Prostate gland (tissue), 2 donors: ENCODE measurements at regions not wholly inside any gene's neighbourhood (a gene's known extent, or its start where the extent isn't known, plus 50 kb on each side); places are given as distances from the start of the nearest gene placed in this dataset.

Experiments
- DNase-seq: peaks from one replicate; pipeline ENCODE4 v3.0.0-alpha.2; 2019; ENCODE audit warnings: low spot score
- H3K27ac ChIP-seq, 2 donors: fragments of 200-600 bp; sonication (generic); 2 replicates each; pipeline ENCODE4 v1.5.1; 2017 to 2019
- H3K27me3 ChIP-seq: fragments of 200-600 bp; sonication (generic); replicated peaks from 2 replicates; pipeline ENCODE4 v1.5.1; 2019; ENCODE audit not compliant: insufficient read depth
- H3K36me3 ChIP-seq, 2 donors: fragments of 200-600 bp; sonication (generic); 1 replicate in 1 of 2; 2 replicates in 1 of 2; pipeline versions ENCODE4 v1.5.1 to v1.8.1; 2017 to 2019
- H3K4me1 ChIP-seq: fragments of 200-600 bp; sonication (generic); replicated peaks from 2 replicates; pipeline ENCODE4 v1.5.1; 2019
- H3K4me3 ChIP-seq, 2 donors: fragments of 200-600 bp; sonication (generic); 2 replicates each; pipeline ENCODE4 v1.5.1; 2017 to 2019
- H3K9me3 ChIP-seq: fragments of 200-600 bp; sonication (generic); 2 replicates; pipeline ENCODE4 v1.5.1; 2017
- POLR2A ChIP-seq: fragments of 450-650 bp; IDR thresholded peaks from one replicate; pipeline ENCODE4 v1.6.1; 2016; ENCODE audit warnings: antibody characterized with exemption, mild to moderate bottlenecking
- POLR2AphosphoS5 ChIP-seq: sonication (generic); formaldehyde crosslinking; IDR thresholded peaks from one replicate; pipeline ENCODE4 v1.6.1; 2017; ENCODE audit warnings: antibody characterized with exemption
- WGBS: methylation state at CpG from one replicate; pipeline ENCODE4 v1.1.5; 2018; 5-methylcytosine and 5-hydroxymethylcytosine counted together
- intact Hi-C: fragments of 100-400 bp; cut with DNase I; formaldehyde crosslinking; loops from one replicate; pipeline ENCODE4 v1.14.2; 2022
- TF ChIP-seq, protein P1 (sequence below), 4 experiments: fragments of 200-600 bp in 2 of 4; fragments of 450-650 bp in 2 of 4; sonication (generic) in 2 of 4; IDR thresholded peaks; 1 replicate in 3 of 4; 2 replicates in 1 of 4; pipeline ENCODE4 v1.5.1; 2016 to 2019; ENCODE audit warnings: antibody characterized with exemption in 4 of 4, mild to moderate bottlenecking in 2 of 4, moderate library complexity in 2 of 4

DNA sequence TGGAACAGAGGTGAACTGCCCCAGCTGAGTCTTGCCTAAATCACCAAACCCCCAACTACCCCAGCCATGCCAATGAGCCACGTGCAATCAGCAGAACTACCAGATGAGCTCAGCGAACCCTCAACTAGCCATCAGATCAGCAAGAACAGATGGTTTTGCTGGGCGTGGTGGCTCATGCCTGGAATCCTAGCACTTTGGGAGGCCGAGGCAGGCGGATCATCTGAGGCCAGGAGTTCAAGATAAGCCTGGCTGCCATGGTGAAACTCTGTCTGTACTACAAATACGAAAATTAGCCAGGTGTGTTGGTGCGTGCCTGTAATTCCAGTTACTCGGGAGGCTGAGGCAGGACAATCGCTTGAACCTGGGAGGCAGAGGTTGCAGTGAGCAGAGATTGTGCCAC lies 374.3 kb downstream of the NXPE2 start:
- Histone ChIP-seq H3K9me3 (no peaks in the 10 kb centered on the region), H3K27me3 (peaks cover 4% of the 10 kb centered on the region), H3K4me1 (no peaks in the 10 kb centered on the region), H3K4me3 (no peak overlapping the region), H3K36me3 (no peaks in the 10 kb centered on the region), H3K27ac (no peak overlapping the region)
- intact Hi-C loops: no loop called here
- 96% methylated on average over 9 of the region's 9 CpGs for WGBS
- TF ChIP-seq POLR2AphosphoS5 (no peak), POLR2A (no peak)
- TF ChIP-seq, protein P1, sequence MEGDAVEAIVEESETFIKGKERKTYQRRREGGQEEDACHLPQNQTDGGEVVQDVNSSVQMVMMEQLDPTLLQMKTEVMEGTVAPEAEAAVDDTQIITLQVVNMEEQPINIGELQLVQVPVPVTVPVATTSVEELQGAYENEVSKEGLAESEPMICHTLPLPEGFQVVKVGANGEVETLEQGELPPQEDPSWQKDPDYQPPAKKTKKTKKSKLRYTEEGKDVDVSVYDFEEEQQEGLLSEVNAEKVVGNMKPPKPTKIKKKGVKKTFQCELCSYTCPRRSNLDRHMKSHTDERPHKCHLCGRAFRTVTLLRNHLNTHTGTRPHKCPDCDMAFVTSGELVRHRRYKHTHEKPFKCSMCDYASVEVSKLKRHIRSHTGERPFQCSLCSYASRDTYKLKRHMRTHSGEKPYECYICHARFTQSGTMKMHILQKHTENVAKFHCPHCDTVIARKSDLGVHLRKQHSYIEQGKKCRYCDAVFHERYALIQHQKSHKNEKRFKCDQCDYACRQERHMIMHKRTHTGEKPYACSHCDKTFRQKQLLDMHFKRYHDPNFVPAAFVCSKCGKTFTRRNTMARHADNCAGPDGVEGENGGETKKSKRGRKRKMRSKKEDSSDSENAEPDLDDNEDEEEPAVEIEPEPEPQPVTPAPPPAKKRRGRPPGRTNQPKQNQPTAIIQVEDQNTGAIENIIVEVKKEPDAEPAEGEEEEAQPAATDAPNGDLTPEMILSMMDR (IDR thresholded peaks at IDR 0.05): no peak
- DNase-seq: no peak

DNA sequence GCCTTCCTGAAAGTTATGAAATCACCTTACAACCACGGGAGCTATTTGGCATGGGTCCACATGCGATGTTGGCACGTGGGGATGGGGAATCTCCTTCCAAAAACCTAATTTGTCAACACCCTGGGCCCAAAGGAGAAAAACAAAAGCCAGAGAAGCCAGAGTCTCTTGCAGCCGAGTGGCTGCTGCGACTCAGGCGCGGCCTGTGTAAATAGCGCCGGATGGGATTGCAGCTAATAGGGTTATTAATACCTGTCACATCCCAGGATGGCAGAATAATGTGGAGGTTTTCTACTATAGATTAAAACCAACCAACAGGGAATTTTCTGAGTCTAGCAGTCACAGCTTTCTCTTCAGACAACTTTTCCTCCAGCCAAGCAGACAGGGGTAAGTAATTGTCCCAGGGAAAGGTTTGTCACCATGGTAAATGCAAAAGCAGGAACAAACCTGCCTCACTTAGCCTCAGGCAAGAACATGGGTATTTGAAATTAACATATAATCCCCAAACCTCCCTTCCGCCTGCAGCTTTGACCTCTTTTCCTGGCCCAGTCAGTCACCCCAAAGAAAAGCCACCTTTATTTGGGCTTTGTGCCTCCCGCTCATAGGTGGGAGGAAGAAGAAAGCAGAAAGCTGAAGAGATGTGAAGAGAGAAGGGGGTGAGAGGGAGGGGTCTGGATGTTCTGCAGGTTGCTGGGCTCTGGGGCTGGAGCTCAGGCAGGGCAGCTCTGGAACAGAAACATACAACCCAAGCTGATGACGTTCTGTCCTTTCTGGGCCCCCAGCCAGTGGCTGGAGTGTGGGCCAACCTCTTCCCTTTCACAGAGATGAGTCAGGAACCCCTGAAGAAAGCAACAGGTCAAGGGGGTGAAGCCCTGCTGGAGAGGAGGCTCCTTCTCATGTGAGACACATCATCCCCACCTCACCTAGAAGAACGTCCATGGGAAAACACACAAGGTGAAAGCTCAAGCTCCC lies 376.5 kb downstream of the NXPE2 start:
- intact Hi-C loops: no loop called here
- 42% methylated on average over 13 of the region's 13 CpGs for WGBS
- H3K27ac ChIP-seq: no peak overlapping the region

DNA sequence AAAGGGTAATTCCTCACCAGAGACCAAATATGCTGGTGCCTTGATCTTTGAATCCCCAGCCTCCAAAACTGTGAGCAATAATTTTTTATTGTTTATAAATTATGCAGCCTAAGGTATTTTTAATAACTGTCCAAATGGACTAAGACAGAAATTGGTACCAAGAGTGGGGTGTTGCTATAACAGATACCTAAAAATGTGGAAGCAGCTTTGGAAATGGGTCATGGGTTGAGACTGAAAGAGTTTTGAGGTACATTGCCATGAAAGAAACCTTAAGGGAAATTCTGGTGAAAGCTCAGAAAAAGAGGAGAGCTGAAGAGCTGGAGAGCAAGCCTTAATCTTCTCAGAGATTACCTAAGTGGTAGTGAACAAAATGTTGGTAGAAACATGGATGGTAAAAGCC lies 378.2 kb downstream of the NXPE2 start:
- intact Hi-C loops: no loop called here
- no peaks in the 10 kb centered on the region for H3K4me1 ChIP-seq
- H3K27ac ChIP-seq: no peak overlapping the region
- no peaks in the 10 kb centered on the region for H3K9me3 ChIP-seq
- H3K27me3 ChIP-seq: no peaks in the 10 kb centered on the region
- TF ChIP-seq, protein P1 (IDR thresholded peaks at IDR 0.05): no peak
- TF ChIP-seq POLR2AphosphoS5 (no peak), POLR2A (no peak)
- no peak for DNase-seq
- H3K36me3 ChIP-seq: no peaks in the 10 kb centered on the region
- H3K4me3 ChIP-seq: no peak overlapping the region

More for the DNA sequence above, 376.5 kb downstream of the NXPE2 start:
- no peak for TF ChIP-seq POLR2A
- no peak for TF ChIP-seq POLR2AphosphoS5
- TF ChIP-seq, protein P1 (IDR thresholded peaks at IDR 0.05): no peak
- H3K36me3 ChIP-seq: no peaks in the 10 kb centered on the region
- no peak for DNase-seq
- no peaks in the 10 kb centered on the region for H3K4me1 ChIP-seq
- H3K4me3 ChIP-seq: no peak overlapping the region
- H3K27me3 ChIP-seq: peaks cover 4% of the 10 kb centered on the region
- H3K9me3 ChIP-seq: no peaks in the 10 kb centered on the region

DNA sequence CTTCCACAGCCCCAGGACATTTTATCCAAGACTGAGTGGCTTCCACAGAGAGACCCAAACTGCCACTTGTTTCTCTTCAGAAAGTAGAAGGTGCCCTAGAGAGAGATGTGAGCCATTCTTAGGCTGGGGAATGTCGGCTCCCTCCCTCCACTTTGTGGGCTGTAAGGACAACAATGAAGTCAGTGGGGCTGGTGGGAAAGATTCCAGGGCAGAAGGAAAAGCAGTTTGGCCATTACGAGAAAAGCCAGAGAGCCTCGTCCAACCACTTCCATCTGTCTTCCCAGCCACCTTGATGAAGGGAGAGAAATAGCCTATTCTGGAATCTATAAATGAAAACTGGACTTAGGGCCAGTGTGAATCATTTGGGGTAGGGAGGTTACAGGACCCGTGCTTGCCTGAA lies 382.5 kb downstream of the NXPE2 start:
- H3K27ac ChIP-seq: no peak overlapping the region
- H3K27me3 ChIP-seq: no peaks in the 10 kb centered on the region
- 26% methylated on average over 4 of the region's 4 CpGs for WGBS
- H3K9me3 ChIP-seq: no peaks in the 10 kb centered on the region
- H3K4me1 ChIP-seq: no peaks in the 10 kb centered on the region
- intact Hi-C loops: no loop called here
- no peak overlapping the region for H3K4me3 ChIP-seq
- no peaks in the 10 kb centered on the region for H3K36me3 ChIP-seq
- no peak for DNase-seq
- TF ChIP-seq, protein P1 (IDR thresholded peaks at IDR 0.05): no peak
- TF ChIP-seq POLR2A (no peak), POLR2AphosphoS5 (no peak)

DNA sequence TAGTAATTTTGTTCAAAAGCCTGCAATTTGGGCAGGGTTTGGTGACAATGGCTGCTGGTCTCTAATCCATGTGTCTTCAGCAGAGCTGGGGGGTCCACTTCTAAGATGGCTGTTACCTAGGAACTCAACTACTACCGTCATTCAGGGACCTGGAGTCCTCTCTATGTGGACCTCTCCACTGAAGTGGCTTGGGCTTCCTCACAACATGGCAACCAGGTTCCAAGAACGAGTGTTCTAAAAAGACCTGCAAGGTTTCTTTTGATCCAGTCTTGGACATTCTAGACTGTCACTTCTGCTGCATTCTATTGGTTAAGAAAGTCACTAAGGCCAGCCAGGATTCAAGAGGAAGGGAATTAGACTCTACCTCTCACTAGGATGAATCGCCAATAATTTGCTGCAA lies 387.0 kb downstream of the NXPE2 start:
- Histone ChIP-seq H3K27me3 (no peaks in the 10 kb centered on the region), H3K36me3 (no peaks in the 10 kb centered on the region), H3K9me3 (no peaks in the 10 kb centered on the region), H3K27ac (no peak overlapping the region), H3K4me1 (no peaks in the 10 kb centered on the region), H3K4me3 (no peak overlapping the region)
- TF ChIP-seq POLR2AphosphoS5 (no peak), POLR2A (no peak)
- TF ChIP-seq, protein P1 (IDR thresholded peaks at IDR 0.05): no peak
- DNase-seq: no peak
- whole genome bisulfite sequencing: 93% methylated on average over 3 of the region's 3 CpGs
- intact Hi-C loops: no loop called here
